GM12878 (cell line): ENCODE measurements at regions not wholly inside any gene's neighbourhood (a gene's known extent, or its start where the extent isn't known, plus 50 kb on each side); places are given as distances from the start of the nearest gene placed in this dataset.

Source experiments
- ATAC-seq: fragments of 200-7000 bp; cut with Tn5 transposase; 3 replicates; pipeline ENCODE4 v1.9.1; 2020; ENCODE audit warnings: mild to moderate bottlenecking, moderate library complexity
- BruUV-seq: library from RNA; stranded (reverse); fragments of 400-500 nt; replicated peaks from 2 replicates; lab custom pipeline; 2021; lab: Mats Ljungman, UMichigan
- CTCF ChIA-PET: fragments of 300-600 bp; sonication (Branson Sonifier 250); formaldehyde crosslinking; extraction: SDS; loops from one replicate; lab custom pipeline; 2021; ENCODE audit warnings: inconsistent platforms; lab: Yijun Ruan, JAX
- POLR2A ChIA-PET: fragments of 350-600 bp; formaldehyde crosslinking; extraction: SDS; loops from one replicate; lab custom pipeline; 2021; ENCODE audit warnings: inconsistent platforms; lab: Charles Lee
- RAD21 ChIA-PET: fragments of 300-600 bp; sonication (Branson Sonifier 250); formaldehyde crosslinking; loops from one replicate; lab custom pipeline; 2023; ENCODE audit warnings: antibody characterized with exemption; ENCODE audit not compliant: unreplicated experiment; lab: Charles Lee
- SMC1A ChIA-PET: fragments of 300-600 bp; sonication (Branson Sonifier 250); formaldehyde crosslinking; loops from one replicate; lab custom pipeline; 2023; ENCODE audit not compliant: unreplicated experiment, uncharacterized antibody; lab: Charles Lee
- DNase-seq: peaks from one replicate; pipeline ENCODE4 v3.0.0-alpha.2; 2011; ENCODE audit warnings: low read depth, low spot score
- FAIRE-seq: peaks from 3 replicates; lab custom pipeline; 2011; peaks lifted over from hg19 to GRCh38; lab: Jason Lieb, UNC
- H2AFZ ChIP-seq: 2 replicates; pipeline ENCODE4 v1.6.0; 2011; ENCODE audit warnings: low read depth, low read length, control low read depth; ENCODE audit not compliant: control insufficient read depth
- H3K27ac ChIP-seq: 2 replicates; pipeline ENCODE4 v1.5.1; 2011; ENCODE audit warnings: control low read depth; ENCODE audit not compliant: control insufficient read depth, insufficient read depth
- H3K27me3 ChIP-seq, 2 experiments: replicated peaks in 1 of 2; 2 replicates each; pipeline versions ENCODE4 v1.6.0 to v1.6.1; 2011; ENCODE audit warnings: low read length in 1 of 2; ENCODE audit not compliant: control insufficient read depth in 2 of 2, insufficient read depth in 2 of 2
- H3K36me3 ChIP-seq, 2 experiments: 2 replicates each; pipeline ENCODE4 v1.5.1; 2011; ENCODE audit warnings: low read length in 1 of 2; ENCODE audit not compliant: control insufficient read depth in 2 of 2, insufficient read depth in 2 of 2
- H3K4me1 ChIP-seq: 2 replicates; pipeline ENCODE4 v1.6.1; 2011; ENCODE audit warnings: mild to moderate bottlenecking, low read length, moderate library complexity, mixed read lengths; ENCODE audit not compliant: control insufficient read depth, insufficient read depth
- H3K4me2 ChIP-seq: 2 replicates; pipeline ENCODE4 v1.6.0; 2011; ENCODE audit warnings: control low read depth; ENCODE audit not compliant: control insufficient read depth, insufficient read depth
- H3K4me3 ChIP-seq: fragments of 200-600 bp; sonication (generic); 2 replicates; pipeline ENCODE4 v1.5.1; 2016
- H3K79me2 ChIP-seq: 2 replicates; pipeline ENCODE4 v1.6.0; 2011; ENCODE audit warnings: low read length; ENCODE audit not compliant: control insufficient read depth, insufficient read depth
- H3K9ac ChIP-seq: 2 replicates; pipeline ENCODE4 v1.8.0; 2011; ENCODE audit warnings: low read length, control low read depth, mixed read lengths; ENCODE audit not compliant: control insufficient read depth, insufficient read depth
- H3K9me3 ChIP-seq: replicated peaks from 3 replicates; pipeline ENCODE4 v1.5.1; 2011; ENCODE audit warnings: mild to moderate bottlenecking, low read length; ENCODE audit not compliant: control insufficient read depth, insufficient read depth
- H4K20me1 ChIP-seq: 2 replicates; pipeline ENCODE4 v1.6.0; 2011; ENCODE audit not compliant: control insufficient read depth, insufficient read depth
- ASH2L ChIP-seq: fragments of 300-600, 200-600 bp; sonication (generic); IDR thresholded peaks from 2 replicates; pipeline ENCODE4 v1.6.1; 2017; ENCODE audit warnings: low read depth, mild to moderate bottlenecking, borderline replicate concordance
- ATF7 ChIP-seq: fragments of 450-650 bp; IDR thresholded peaks from 2 replicates; pipeline ENCODE4 v1.6.1; 2016; ENCODE audit warnings: low read depth, mild to moderate bottlenecking
- BACH1 ChIP-seq: fragments of 450-650 bp; IDR thresholded peaks from 2 replicates; pipeline ENCODE4 v1.6.1; 2017; ENCODE audit warnings: mild to moderate bottlenecking, borderline replicate concordance
- BCL11A ChIP-seq: IDR thresholded peaks from 2 replicates; pipeline ENCODE4 v1.6.1; 2011; ENCODE audit warnings: low read depth, low read length
- BCL3 ChIP-seq: IDR thresholded peaks from 2 replicates; pipeline ENCODE4 v1.6.1; 2011; ENCODE audit warnings: borderline replicate concordance, low read depth, mild to moderate bottlenecking, moderate library complexity, low read length; ENCODE audit not compliant: insufficient read depth, poor library complexity, severe bottlenecking
- EZH2 ChIP-seq: IDR thresholded peaks from 2 replicates; pipeline ENCODE4 v1.6.1; 2012; ENCODE audit warnings: low read depth, mild to moderate bottlenecking, control low read depth, inconsistent platforms, low read length, borderline replicate concordance; ENCODE audit not compliant: control insufficient read depth
- JUNB ChIP-seq: IDR thresholded peaks from 2 replicates; pipeline ENCODE4 v1.6.1; 2016; ENCODE audit warnings: antibody characterized with exemption, mild to moderate bottlenecking
- MAX ChIP-seq: IDR thresholded peaks from 2 replicates; pipeline ENCODE4 v1.6.1; 2012; ENCODE audit warnings: low read depth, low read length, improper control_type of control experiment
- REST ChIP-seq: IDR thresholded peaks from 2 replicates; pipeline ENCODE4 v1.6.1; 2012; ENCODE audit warnings: mild to moderate bottlenecking, low read depth, low read length
- SPI1 ChIP-seq: IDR thresholded peaks from 2 replicates; pipeline ENCODE4 v1.6.1; 2011; ENCODE audit warnings: low read depth, mild to moderate bottlenecking, low read length, moderate library complexity, borderline replicate concordance; ENCODE audit not compliant: insufficient read depth
- TCF3 ChIP-seq: IDR thresholded peaks from 2 replicates; pipeline ENCODE4 v1.6.1; 2012; ENCODE audit warnings: low read depth, mild to moderate bottlenecking, low read length, borderline replicate concordance; ENCODE audit not compliant: insufficient read depth
- USF2 ChIP-seq: IDR thresholded peaks from 2 replicates; pipeline ENCODE4 v1.6.1; 2011; ENCODE audit warnings: low read depth, low read length, improper control_type of control experiment, borderline replicate concordance
- YY1 ChIP-seq: IDR thresholded peaks from 2 replicates; pipeline ENCODE4 v1.6.1; 2011; ENCODE audit warnings: low read depth, mild to moderate bottlenecking, low read length
- WGBS: methylation state at CpG from one replicate; pipeline ENCODE4 v1.1.6; 2016; ENCODE audit warnings: low lambda C conversion rate; ENCODE audit not compliant: insufficient replicate concordance, insufficient coverage; ENCODE audit errors: missing lambda C conversion rate; 5-methylcytosine and 5-hydroxymethylcytosine counted together
- in situ Hi-C: fragments of 300-500 bp; cut with MboI; formaldehyde crosslinking; loops from 9 replicates; pipeline ENCODE4 v1.14.3; 2018; ENCODE audit warnings: mixed read lengths
- intact Hi-C: fragments of 100-400 bp; cut with micrococcal nuclease; formaldehyde crosslinking; loops from one replicate; pipeline ENCODE4 v1.14.2; 2022; ENCODE audit not compliant: unreplicated experiment

GRCh38 chr18:24913507-24914170 lies 438.3 kb downstream of the ZNF521 start:
- intact Hi-C loops, result no loop called here
- ChIA-PET CTCF (no interaction called here), POLR2A (no interaction called here), RAD21 (no interaction called here), SMC1A (no interaction called here)
- no peak for TF ChIP-seq BACH1
- TF ChIP-seq USF2, result no peak
- no peak for TF ChIP-seq ASH2L
- no peak for TF ChIP-seq YY1
- TF ChIP-seq REST, result no peak
- no peak for TF ChIP-seq SPI1
- TF ChIP-seq BCL11A, result no peak
- no peak for TF ChIP-seq EZH2
- no peak for TF ChIP-seq BCL3
- TF ChIP-seq ATF7, result no peak
- no peak for TF ChIP-seq MAX
- no peak for TF ChIP-seq TCF3
- TF ChIP-seq JUNB, result no peak
- Histone ChIP-seq H2AFZ (no peak overlapping the region), H3K9ac (no peak overlapping the region), H3K4me3 (no peak overlapping the region), H4K20me1 (no peaks in the 10 kb centered on the region), H3K79me2 (no peaks in the 10 kb centered on the region), H3K36me3 (no peaks in the 10 kb centered on the region), H3K4me2 (no peak overlapping the region), H3K27ac (no peak overlapping the region), H3K4me1 (no peaks in the 10 kb centered on the region), H3K27me3 (peaks cover 3 to 5% of the 10 kb centered on the region in 2 experiments; a peak in 2 of 4 replicates), H3K9me3 (no peaks in the 10 kb centered on the region)
- WGBS, result 57% methylated on average over 8 of the region's 8 CpGs
- no TSS peak for BruUV-seq
- in situ Hi-C loops, result no loop called here
- no peak for ATAC-seq
- no peak for DNase-seq
- FAIRE-seq, result no peak
